CD4-positive, alpha-beta memory T cell (primary cell): ENCODE measurements at regions not wholly inside any gene's neighbourhood (a gene's known extent, or its start where the extent isn't known, plus 50 kb on each side); places are given as distances from the start of the nearest gene placed in this dataset.

Experiments
- CTCF ChIA-PET: fragments of 350-600 bp; sonication (Branson Sonifier 250); formaldehyde crosslinking; loops from one replicate; lab custom pipeline; 2021; ENCODE audit warnings: inconsistent platforms; ENCODE audit not compliant: partially characterized antibody; lab: Charles Lee
- POLR2A ChIA-PET: fragments of 350-600 bp; sonication (Branson Sonifier 250); formaldehyde crosslinking; loops from one replicate; lab custom pipeline; 2021; ENCODE audit not compliant: partially characterized antibody; lab: Charles Lee
- DNase-seq, 5 donors: peaks; one replicate each; pipeline versions ENCODE4 v3.0.0 to v3.0.0-alpha.2; 2020 to 2022; ENCODE audit warnings: mixed read lengths in 1 of 5
- H3K27ac ChIP-seq: one replicate; pipeline ENCODE4 v1.7.0; 2013; ENCODE audit warnings: low read depth, low read length
- H3K27me3 ChIP-seq: 2 replicates; pipeline ENCODE4 v1.7.0; 2013; ENCODE audit warnings: mild to moderate bottlenecking, low read length, moderate library complexity; ENCODE audit not compliant: insufficient read depth
- H3K36me3 ChIP-seq: 2 replicates; pipeline ENCODE4 v1.7.0; 2013; ENCODE audit warnings: mild to moderate bottlenecking, low read length, moderate library complexity; ENCODE audit not compliant: insufficient read depth
- H3K4me1 ChIP-seq: 2 replicates; pipeline ENCODE4 v1.7.0; 2013; ENCODE audit warnings: mild to moderate bottlenecking, low read length, moderate library complexity; ENCODE audit not compliant: insufficient read depth
- H3K4me3 ChIP-seq, 2 donors: one replicate each; pipeline ENCODE4 v1.7.0; 2013; ENCODE audit warnings: low read length in 2 of 2, mild to moderate bottlenecking in 1 of 2
- H3K9me3 ChIP-seq, 2 donors: one replicate each; pipeline ENCODE4 v1.7.0; 2013; ENCODE audit warnings: low read length in 2 of 2, control low read depth in 1 of 2; ENCODE audit not compliant: control insufficient read depth in 1 of 2
- H3K27ac Mint-ChIP-seq, 7 donors: one replicate each; pipeline ENCODE4 v1.8.0; 2020 to 2021; ENCODE audit warnings: mixed read lengths in 7 of 7, mild to moderate bottlenecking in 6 of 7, inconsistent platforms in 3 of 7, moderate library complexity in 3 of 7
- H3K27me3 Mint-ChIP-seq, 2 donors: one replicate each; pipeline ENCODE4 v1.8.0; 2020 to 2021; ENCODE audit warnings: mixed read lengths in 2 of 2
- H3K36me3 Mint-ChIP-seq, 2 donors: one replicate each; pipeline ENCODE4 v1.8.0; 2020 to 2021; ENCODE audit warnings: mixed read lengths in 2 of 2, inconsistent platforms in 1 of 2, mild to moderate bottlenecking in 1 of 2
- H3K4me1 Mint-ChIP-seq, 4 donors: one replicate each; pipeline ENCODE4 v1.8.0; 2020 to 2021; ENCODE audit warnings: mixed read lengths in 4 of 4, mild to moderate bottlenecking in 1 of 4
- H3K4me3 Mint-ChIP-seq, 8 donors: one replicate each; pipeline ENCODE4 v1.8.0; 2020 to 2021; ENCODE audit warnings: mixed read lengths in 8 of 8, mild to moderate bottlenecking in 7 of 8, moderate library complexity in 6 of 8, inconsistent platforms in 3 of 8
- H3K9me3 Mint-ChIP-seq, 8 donors: one replicate each; pipeline ENCODE4 v1.8.0; 2020 to 2021; ENCODE audit warnings: mixed read lengths in 8 of 8, mild to moderate bottlenecking in 5 of 8, inconsistent platforms in 3 of 8, moderate library complexity in 1 of 8
- intact Hi-C: fragments of 100-400 bp; cut with micrococcal nuclease; formaldehyde crosslinking; loops from one replicate; pipeline ENCODE4 v1.15.1; 2023

DNA sequence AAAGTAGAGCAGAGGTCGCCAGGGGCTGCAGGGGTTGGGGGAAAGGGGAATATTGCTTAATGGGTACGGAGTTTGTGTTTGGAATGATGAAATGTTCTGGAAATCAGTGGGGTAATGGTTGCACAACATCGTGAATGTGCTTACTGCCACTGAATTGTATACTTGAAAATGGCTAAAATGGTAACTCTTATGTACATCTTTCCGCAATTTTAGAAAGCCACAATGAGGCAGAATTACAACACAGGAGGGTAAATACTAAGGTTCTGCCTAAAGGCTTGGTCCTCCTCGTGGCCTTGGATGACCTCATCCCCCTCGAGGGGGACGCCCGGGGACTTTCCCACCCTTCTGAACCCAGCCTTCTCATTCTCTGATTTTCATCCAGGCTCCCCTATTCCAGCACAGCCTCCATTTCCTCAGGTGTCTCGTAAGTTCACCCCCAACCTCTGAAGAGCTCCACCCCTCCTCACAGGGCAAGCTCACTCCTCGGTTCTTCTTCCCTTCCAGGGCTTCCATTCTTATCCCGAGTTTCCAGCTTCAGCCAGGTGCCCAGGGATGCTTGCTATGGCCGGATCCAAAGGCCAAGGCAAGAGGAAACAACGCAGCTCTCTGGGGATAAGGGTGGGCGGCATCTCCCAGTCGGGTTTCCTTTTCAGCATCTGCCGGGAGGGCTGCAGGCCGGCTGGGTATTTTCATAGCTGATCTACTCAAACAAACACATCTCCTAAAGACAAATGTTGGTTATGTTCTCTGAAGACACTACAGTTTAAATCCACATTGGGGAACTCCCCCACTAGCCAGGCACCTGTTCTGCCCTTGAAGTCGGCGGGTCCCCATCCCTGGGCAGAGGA lies 71.3 kb upstream of the ACSL1 start:
- H3K4me3 Mint-ChIP-seq: no peak overlapping the region
- peaks cover 0 to 6% (median 2%) of the 10 kb centered on the region in 8 donors for H3K9me3 Mint-ChIP-seq
- ChIA-PET POLR2A (no interaction called here), CTCF (no interaction called here)
- no peaks in the 10 kb centered on the region for H3K4me1 ChIP-seq
- no peak for DNase-seq
- no peak overlapping the region for H3K27ac Mint-ChIP-seq
- no peaks in the 10 kb centered on the region for H3K27me3 ChIP-seq
- intact Hi-C loops: no loop called here
- no peak overlapping the region for H3K27ac ChIP-seq
- H3K9me3 ChIP-seq: no peaks in the 10 kb centered on the region
- H3K36me3 Mint-ChIP-seq: peaks cover 0 to 4% of the 10 kb centered on the region in 2 donors
- no peaks in the 10 kb centered on the region for H3K36me3 ChIP-seq
- no peaks in the 10 kb centered on the region for H3K4me1 Mint-ChIP-seq
- H3K27me3 Mint-ChIP-seq: peaks cover 12 to 29% of the 10 kb centered on the region in 2 donors
- H3K4me3 ChIP-seq: no peak overlapping the region

DNA sequence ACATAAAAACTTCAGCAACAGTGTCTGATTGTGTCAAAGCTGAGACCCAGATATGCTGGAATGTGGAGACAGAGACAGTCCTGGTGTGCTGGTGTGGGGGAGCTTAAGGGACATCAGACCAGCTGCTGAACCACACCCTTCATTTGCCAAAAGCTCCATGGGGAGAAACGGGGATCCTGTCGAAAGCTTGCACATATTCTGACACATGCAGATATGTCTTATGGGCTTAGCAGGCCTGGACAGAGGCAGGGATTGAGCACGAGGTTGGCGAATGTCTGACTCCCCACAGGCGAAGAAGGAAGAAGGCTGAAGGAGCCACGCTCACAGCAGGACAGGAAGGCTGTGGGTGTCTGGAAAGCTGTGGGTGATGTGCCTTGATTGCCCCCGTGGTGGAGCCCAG lies 72.1 kb upstream of the ACSL1 start:
- DNase-seq: no peak
- H3K4me1 ChIP-seq: no peaks in the 10 kb centered on the region
- H3K9me3 ChIP-seq: no peaks in the 10 kb centered on the region
- H3K27ac ChIP-seq: no peak overlapping the region
- H3K36me3 Mint-ChIP-seq: peaks cover 0 to 4% of the 10 kb centered on the region in 2 donors
- intact Hi-C loops: no loop called here
- H3K27me3 ChIP-seq: no peaks in the 10 kb centered on the region
- H3K4me3 ChIP-seq: no peak overlapping the region
- H3K4me1 Mint-ChIP-seq: no peaks in the 10 kb centered on the region
- CTCF ChIA-PET: interaction anchor here (1.2 kb wide), 1 partner anchor 152 kb away, joined by 4 read pairs; no protein-coding TSS in a partner anchor
- H3K27me3 Mint-ChIP-seq: peaks cover 12 to 29% of the 10 kb centered on the region in 2 donors
- H3K36me3 ChIP-seq: no peaks in the 10 kb centered on the region
- H3K27ac Mint-ChIP-seq: peak overlapping the region in 2 of 7 donors; percentile 19 to 46
- no peak overlapping the region for H3K4me3 Mint-ChIP-seq
- peaks cover 0 to 6% (median 2%) of the 10 kb centered on the region in 8 donors for H3K9me3 Mint-ChIP-seq
- POLR2A ChIA-PET: no interaction called here

DNA sequence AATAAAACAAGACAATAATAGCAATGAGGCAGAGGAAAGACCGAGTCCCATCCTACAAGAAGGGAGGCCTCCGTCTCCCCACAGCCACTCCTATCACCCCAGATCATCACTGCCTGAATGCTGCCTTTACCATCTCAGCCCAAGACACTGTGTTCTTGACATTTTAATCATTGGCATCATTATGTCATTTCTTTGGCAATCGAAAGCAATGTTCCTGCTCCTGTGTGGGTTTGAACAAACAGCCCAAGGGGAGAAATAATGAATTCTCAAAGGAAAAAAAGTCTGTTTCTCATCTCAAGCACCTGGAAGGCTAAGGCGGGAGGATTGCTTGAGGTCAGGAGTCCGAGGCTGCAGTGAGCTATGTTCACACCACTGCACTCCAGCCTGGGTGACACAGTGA lies 73.0 kb upstream of the ACSL1 start:
- CTCF ChIA-PET: interaction anchor here (1.2 kb wide), 1 partner anchor 153 kb away, joined by 4 read pairs; no protein-coding TSS in a partner anchor
- Mint-ChIP-seq H3K4me1 (no peaks in the 10 kb centered on the region), H3K36me3 (peaks cover 0 to 4% of the 10 kb centered on the region in 2 donors), H3K27me3 (peaks cover 11 to 28% of the 10 kb centered on the region in 2 donors), H3K4me3 (no peak overlapping the region), H3K9me3 (peaks cover 0 to 4% (median 2%) of the 10 kb centered on the region in 8 donors), H3K27ac (no peak overlapping the region)
- Histone ChIP-seq H3K4me3 (no peak overlapping the region), H3K27ac (no peak overlapping the region), H3K36me3 (no peaks in the 10 kb centered on the region), H3K4me1 (no peaks in the 10 kb centered on the region), H3K9me3 (no peaks in the 10 kb centered on the region), H3K27me3 (no peaks in the 10 kb centered on the region)
- POLR2A ChIA-PET: no interaction called here
- no peak for DNase-seq
- intact Hi-C loops: no loop called here

DNA sequence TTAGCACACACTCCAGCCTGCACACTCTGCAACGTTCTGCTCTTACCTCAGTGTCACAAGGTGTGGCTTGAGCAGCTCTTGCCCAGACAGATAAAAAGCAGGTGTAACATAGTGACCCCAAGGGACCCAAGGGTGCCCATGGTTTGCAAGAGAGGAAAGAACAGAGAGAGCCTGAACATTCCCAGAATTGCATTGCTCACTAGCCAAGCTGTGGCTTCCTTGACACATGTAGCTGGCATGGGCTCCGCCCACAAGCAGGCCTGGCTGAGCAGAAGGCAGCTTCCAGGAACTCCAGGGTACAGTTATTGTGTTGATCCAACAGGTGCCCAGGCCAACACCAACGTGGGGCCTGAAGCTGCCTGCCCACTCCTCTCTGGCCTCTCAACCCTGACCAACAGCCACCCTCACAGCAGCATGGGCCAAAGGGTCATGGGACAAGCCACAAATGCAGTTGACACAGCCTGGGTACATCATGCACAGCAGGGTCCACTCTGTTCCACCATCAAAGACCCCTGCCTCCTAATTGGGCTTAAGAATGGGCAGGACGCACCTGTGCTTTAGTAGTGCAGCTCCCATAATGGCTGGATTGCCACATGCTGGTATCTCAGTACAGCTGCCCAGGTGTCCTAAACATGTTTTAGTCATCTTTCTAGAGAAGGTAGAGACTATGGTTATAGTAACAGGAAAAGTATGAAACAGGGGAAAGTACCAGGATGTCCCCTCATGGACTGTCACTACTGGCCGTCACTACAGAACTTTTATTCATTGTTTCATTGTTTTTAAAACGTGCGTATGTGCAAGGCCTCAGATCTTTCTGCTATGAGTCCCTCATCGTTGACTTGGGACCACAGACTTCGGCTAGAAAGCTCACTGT lies 73.7 kb upstream of the ACSL1 start:
- no peaks in the 10 kb centered on the region for H3K36me3 Mint-ChIP-seq
- no peak for DNase-seq
- intact Hi-C loops: no loop called here
- POLR2A ChIA-PET: no interaction called here
- H3K4me1 ChIP-seq: no peaks in the 10 kb centered on the region
- H3K4me3 ChIP-seq: no peak overlapping the region
- H3K9me3 Mint-ChIP-seq: no peaks in the 10 kb centered on the region
- no peaks in the 10 kb centered on the region for H3K27me3 ChIP-seq
- no peak overlapping the region for H3K27ac ChIP-seq
- no peaks in the 10 kb centered on the region for H3K36me3 ChIP-seq
- CTCF ChIA-PET: no interaction called here
- peaks cover 7 to 22% of the 10 kb centered on the region in 2 donors for H3K27me3 Mint-ChIP-seq
- H3K9me3 ChIP-seq: no peaks in the 10 kb centered on the region
- peak overlapping the region in 1 of 7 donors; percentile 51 for H3K27ac Mint-ChIP-seq
- no peak overlapping the region for H3K4me3 Mint-ChIP-seq
- H3K4me1 Mint-ChIP-seq: no peaks in the 10 kb centered on the region

DNA sequence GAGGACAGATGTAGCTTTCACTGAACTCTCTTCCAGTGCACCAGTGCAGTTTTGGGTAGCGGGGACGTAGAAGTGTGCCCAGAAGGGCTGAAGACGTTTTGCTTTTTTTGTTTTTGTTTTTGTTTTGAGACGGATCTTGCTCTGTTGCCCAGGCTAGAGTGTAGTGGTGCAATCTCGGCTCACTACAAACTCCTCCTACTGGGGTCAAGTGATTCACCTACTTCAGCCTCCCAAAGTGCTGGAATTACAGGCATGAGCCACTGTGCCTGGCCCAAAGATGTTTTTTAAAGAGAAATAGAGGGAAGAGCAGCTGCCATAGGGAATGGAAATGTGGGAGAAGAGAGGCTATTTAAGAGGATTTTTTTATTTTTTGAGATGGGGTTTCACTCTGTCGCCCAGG lies 74.4 kb upstream of the ACSL1 start:
- H3K36me3 Mint-ChIP-seq: no peaks in the 10 kb centered on the region
- Histone ChIP-seq H3K9me3 (no peaks in the 10 kb centered on the region), H3K27me3 (no peaks in the 10 kb centered on the region), H3K36me3 (no peaks in the 10 kb centered on the region), H3K4me1 (no peaks in the 10 kb centered on the region), H3K4me3 (no peak overlapping the region), H3K27ac (no peak overlapping the region)
- POLR2A ChIA-PET: no interaction called here
- peaks cover 7 to 19% of the 10 kb centered on the region in 2 donors for H3K27me3 Mint-ChIP-seq
- intact Hi-C loops: no loop called here
- no peaks in the 10 kb centered on the region for H3K4me1 Mint-ChIP-seq
- H3K27ac Mint-ChIP-seq: no peak overlapping the region
- no peak overlapping the region for H3K4me3 Mint-ChIP-seq
- CTCF ChIA-PET: no interaction called here
- no peaks in the 10 kb centered on the region for H3K9me3 Mint-ChIP-seq
- no peak for DNase-seq

DNA sequence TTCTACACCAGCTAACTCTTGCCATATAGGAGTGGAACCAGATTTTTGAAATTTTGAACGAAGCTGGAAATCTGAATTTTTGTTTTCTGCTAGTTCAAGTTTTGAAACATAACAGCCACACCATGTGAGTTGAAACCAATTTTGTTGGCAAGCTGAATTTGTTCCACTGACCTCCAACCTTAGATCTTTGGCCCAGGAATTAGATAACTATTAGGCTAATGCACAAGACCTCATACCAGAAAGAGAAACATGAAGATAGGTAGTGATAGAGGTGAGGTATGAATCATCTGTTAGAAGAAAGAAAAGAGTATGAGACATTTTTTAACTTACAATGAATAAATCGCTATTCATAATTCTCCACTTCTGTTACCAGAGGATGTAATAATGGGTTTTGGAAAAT lies 76.8 kb upstream of the ACSL1 start:
- H3K9me3 Mint-ChIP-seq: no peaks in the 10 kb centered on the region
- Histone ChIP-seq H3K36me3 (no peaks in the 10 kb centered on the region), H3K27ac (no peak overlapping the region), H3K4me3 (no peak overlapping the region), H3K4me1 (no peaks in the 10 kb centered on the region), H3K27me3 (no peaks in the 10 kb centered on the region), H3K9me3 (no peaks in the 10 kb centered on the region)
- H3K36me3 Mint-ChIP-seq: no peaks in the 10 kb centered on the region
- no peak for DNase-seq
- peaks cover under 1 to 2% (median 1%) of the 10 kb centered on the region in 4 donors for H3K4me1 Mint-ChIP-seq
- no peak overlapping the region for H3K4me3 Mint-ChIP-seq
- ChIA-PET POLR2A (no interaction called here), CTCF (no interaction called here)
- intact Hi-C loops: no loop called here
- peaks cover 6 to 12% of the 10 kb centered on the region in 2 donors for H3K27me3 Mint-ChIP-seq
- no peak overlapping the region for H3K27ac Mint-ChIP-seq
